ENCODE measurements at regions not wholly inside any gene's neighbourhood (a gene's known extent, or its start where the extent isn't known, plus 50 kb on each side); places are given as distances from the start of the nearest gene placed in this dataset.
"Not testable (repeated sequence)": the region's sequence is repeated elsewhere in the genome, so short reads cannot be mapped to it uniquely, and the experiment has no call there.

- CTCF ChIA-PET = no interaction called here
- DNase-seq (no peak), ATAC-seq (no peak)
- Mint-ChIP-seq H3K27ac (no peak overlapping the region), H3K4me3 (no peak overlapping the region), H3K4me1 (no peaks in the 10 kb centered on the region), H3K9me3 (ENCODE audit: low read depth) (peaks cover 6% of the 10 kb centered on the region), H3K27me3 (no peaks in the 10 kb centered on the region), H3K36me3 (no peaks in the 10 kb centered on the region)
Measured at GRCh38 chr4:30056016-30056766, 664.0 kb upstream of the PCDH7 start.

DNA sequence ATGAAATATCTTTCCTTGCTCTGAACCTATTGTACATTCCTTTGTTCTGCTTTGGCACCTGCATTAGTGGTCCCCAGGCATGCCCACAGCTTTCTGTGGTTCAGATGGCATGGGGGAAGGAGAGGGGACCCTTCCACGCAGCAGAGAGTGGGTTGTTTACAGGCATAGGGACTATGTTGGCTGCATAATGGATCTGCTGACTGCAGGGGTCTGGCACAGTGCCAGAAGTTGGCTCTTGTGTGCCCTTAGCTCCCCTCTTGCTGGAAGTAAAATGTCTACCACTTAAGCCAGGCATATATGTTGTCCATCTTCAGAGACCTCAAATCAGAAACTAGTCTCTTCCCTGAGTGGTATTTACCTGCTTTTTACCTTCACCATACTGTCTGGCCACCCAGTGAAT, 651.9 kb upstream of the PCDH7 start:
- Mint-ChIP-seq H3K27ac (no peak overlapping the region), H3K9me3 (ENCODE audit: low read depth) (peaks cover 9% of the 10 kb centered on the region), H3K27me3 (no peaks in the 10 kb centered on the region), H3K4me1 (no peaks in the 10 kb centered on the region), H3K36me3 (no peaks in the 10 kb centered on the region), H3K4me3 (no peak overlapping the region)
- DNase-seq (no peak), ATAC-seq (no peak)
- CTCF ChIA-PET = no interaction called here

- CTCF ChIA-PET = no interaction called here
- Mint-ChIP-seq H3K27ac (no peak overlapping the region), H3K4me3 (no peak overlapping the region), H3K27me3 (no peaks in the 10 kb centered on the region), H3K9me3 (ENCODE audit: low read depth) (peaks cover 9% of the 10 kb centered on the region), H3K4me1 (no peaks in the 10 kb centered on the region), H3K36me3 (no peaks in the 10 kb centered on the region)
- no peak for DNase-seq
- ATAC-seq = no peak
Measured at GRCh38 chr4:30073011-30073710, 647.0 kb upstream of the PCDH7 start.

DNA sequence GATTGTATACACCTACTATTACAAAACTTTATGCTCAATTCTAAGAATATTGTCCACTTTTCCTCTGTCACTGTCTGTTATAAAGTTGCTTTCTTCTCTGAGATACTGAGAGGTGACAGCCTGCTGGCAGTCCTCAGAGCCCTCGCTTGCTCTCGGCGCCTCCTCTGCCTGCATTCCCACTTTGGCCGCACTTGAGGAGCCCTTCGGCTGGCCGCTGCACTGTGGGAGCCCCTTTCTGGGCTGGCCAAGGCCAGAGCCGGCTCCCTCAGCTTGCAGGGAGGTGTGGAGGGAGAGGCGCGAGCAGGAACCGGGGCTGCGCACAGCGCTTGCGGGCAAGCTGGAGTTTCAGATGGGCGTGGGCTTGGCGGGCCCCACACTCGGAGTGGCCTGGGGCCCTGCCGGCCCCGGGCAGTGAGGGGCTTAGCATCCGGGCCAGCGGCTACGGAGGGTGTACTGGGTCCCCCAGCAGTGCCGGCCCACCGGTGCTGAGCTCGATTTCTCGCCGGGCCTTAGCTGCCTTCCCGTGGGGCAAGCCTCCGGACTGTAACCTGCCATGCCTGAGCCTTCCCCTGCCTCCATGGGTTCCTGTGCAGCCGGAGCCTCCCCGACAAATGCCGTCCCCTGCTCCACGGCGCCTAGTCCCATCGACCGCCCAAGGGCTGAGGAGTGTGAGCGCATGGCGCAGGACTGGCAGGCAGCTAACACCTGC, 627.6 kb upstream of the PCDH7 start:
- CTCF ChIA-PET = not testable (repeated sequence)

DNA sequence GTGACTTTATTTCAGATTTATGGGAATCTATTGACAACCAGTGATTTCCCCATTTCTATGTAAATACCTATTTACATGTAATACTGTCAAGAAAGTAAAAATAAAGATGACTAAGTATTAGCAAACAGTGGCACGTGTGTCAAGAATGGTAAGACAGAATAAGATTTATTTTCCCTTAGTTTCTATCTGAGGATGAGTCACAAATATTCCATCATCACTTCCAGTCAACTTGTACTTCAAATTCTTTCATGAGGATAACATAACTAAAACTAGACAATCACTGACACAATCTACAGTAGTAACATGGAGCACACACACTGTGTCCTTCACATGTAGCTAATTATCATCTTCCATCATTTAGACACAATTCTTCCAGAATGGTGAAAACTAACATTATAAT, 625.3 kb upstream of the PCDH7 start:
- Mint-ChIP-seq H3K27me3 (no peaks in the 10 kb centered on the region), H3K27ac (no peak overlapping the region), H3K36me3 (peaks cover 1% of the 10 kb centered on the region), H3K4me1 (no peaks in the 10 kb centered on the region), H3K4me3 (no peak overlapping the region), H3K9me3 (ENCODE audit: low read depth) (peaks cover 19% of the 10 kb centered on the region)
- CTCF ChIA-PET = no interaction called here
- ATAC-seq (no peak), DNase-seq (no peak)

More for the DNA sequence above, 627.6 kb upstream of the PCDH7 start:
- H3K36me3 Mint-ChIP-seq, ATAC-seq, H3K27me3 Mint-ChIP-seq, H3K27ac Mint-ChIP-seq, H3K4me3 Mint-ChIP-seq, DNase-seq, H3K4me1 Mint-ChIP-seq: not testable (repeated sequence)
- H3K9me3 Mint-ChIP-seq (ENCODE audit: low read depth) = peaks cover 18% of the 10 kb centered on the region

GRCh38 chr4:30103455-30103854, 616.7 kb upstream of the PCDH7 start:
- Mint-ChIP-seq H3K27me3 (no peaks in the 10 kb centered on the region), H3K4me3 (no peak overlapping the region), H3K36me3 (no peaks in the 10 kb centered on the region), H3K9me3 (ENCODE audit: low read depth) (peaks cover 9% of the 10 kb centered on the region), H3K27ac (no peak overlapping the region), H3K4me1 (no peaks in the 10 kb centered on the region)
- ATAC-seq = no peak
- DNase-seq = no peak
- CTCF ChIA-PET = no interaction called here

DNA sequence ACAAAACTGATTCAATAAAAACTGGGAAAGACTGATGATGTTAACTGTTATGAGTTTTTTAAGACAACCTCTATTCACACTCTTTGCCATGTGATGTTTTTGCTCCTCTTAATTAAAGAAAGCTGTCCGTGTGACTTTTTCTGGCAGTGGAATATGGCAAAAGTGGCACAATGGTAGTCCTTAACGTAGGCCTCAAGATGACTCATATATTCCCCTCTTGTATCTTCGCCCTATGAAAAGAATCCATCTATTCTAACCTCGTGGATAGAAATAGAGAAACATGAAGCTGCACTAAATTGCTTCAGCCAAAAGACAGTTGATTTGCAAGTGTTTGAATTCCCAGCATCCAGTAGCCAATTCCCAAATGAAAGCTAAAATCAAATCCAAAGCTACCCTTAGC, 603.8 kb upstream of the PCDH7 start:
- H3K27ac Mint-ChIP-seq = no peak overlapping the region
- ATAC-seq (no peak), DNase-seq (no peak)
- CTCF ChIA-PET = no interaction called here
- H3K4me1 Mint-ChIP-seq = no peaks in the 10 kb centered on the region
- H3K4me3 Mint-ChIP-seq = no peak overlapping the region
- H3K27me3 Mint-ChIP-seq = no peaks in the 10 kb centered on the region
- H3K36me3 Mint-ChIP-seq = no peaks in the 10 kb centered on the region
- peaks cover 10% of the 10 kb centered on the region for H3K9me3 Mint-ChIP-seq (ENCODE audit: low read depth)

GRCh38 chr4:30117433-30117832, 602.7 kb upstream of the PCDH7 start:
- CTCF ChIA-PET = no interaction called here
- Mint-ChIP-seq H3K9me3 (ENCODE audit: low read depth) (peaks cover 6% of the 10 kb centered on the region), H3K27me3 (no peaks in the 10 kb centered on the region), H3K27ac (no peak overlapping the region), H3K36me3 (no peaks in the 10 kb centered on the region), H3K4me1 (no peaks in the 10 kb centered on the region), H3K4me3 (no peak overlapping the region)
- ATAC-seq (no peak), DNase-seq (no peak)

- no peaks in the 10 kb centered on the region for H3K27me3 Mint-ChIP-seq
- no peak overlapping the region for H3K4me3 Mint-ChIP-seq
- CTCF ChIA-PET = no interaction called here
- H3K9me3 Mint-ChIP-seq (ENCODE audit: low read depth) = peaks cover 2% of the 10 kb centered on the region
- no peaks in the 10 kb centered on the region for H3K36me3 Mint-ChIP-seq
- no peak overlapping the region for H3K27ac Mint-ChIP-seq
- DNase-seq (no peak), ATAC-seq (no peak)
- no peaks in the 10 kb centered on the region for H3K4me1 Mint-ChIP-seq
Measured at GRCh38 chr4:30122711-30123110, 597.5 kb upstream of the PCDH7 start.

DNA sequence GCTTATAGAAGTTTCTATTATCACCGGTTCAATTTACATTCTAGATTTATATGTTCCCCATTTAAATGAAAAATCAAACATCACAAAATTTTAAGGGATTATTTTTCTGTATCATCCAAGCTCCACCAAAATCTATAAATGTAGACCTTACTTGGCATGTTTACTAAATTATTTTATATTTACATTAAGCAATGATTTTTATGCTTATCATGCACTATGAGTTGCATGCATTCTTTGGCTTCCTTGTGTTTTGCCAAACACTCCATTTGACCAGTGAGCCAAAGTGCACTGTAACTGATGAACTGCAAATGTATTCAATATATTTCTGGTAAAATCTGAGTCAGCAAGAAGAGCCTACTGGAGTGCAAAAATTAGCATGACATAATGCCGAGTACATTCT, 595.5 kb upstream of the PCDH7 start:
- ATAC-seq; H3K9me3 Mint-ChIP-seq (ENCODE audit: low read depth); H3K4me3 Mint-ChIP-seq; H3K4me1 Mint-ChIP-seq; H3K36me3 Mint-ChIP-seq; H3K27me3 Mint-ChIP-seq; DNase-seq; CTCF ChIA-PET; H3K27ac Mint-ChIP-seq: not testable (repeated sequence)

DNA sequence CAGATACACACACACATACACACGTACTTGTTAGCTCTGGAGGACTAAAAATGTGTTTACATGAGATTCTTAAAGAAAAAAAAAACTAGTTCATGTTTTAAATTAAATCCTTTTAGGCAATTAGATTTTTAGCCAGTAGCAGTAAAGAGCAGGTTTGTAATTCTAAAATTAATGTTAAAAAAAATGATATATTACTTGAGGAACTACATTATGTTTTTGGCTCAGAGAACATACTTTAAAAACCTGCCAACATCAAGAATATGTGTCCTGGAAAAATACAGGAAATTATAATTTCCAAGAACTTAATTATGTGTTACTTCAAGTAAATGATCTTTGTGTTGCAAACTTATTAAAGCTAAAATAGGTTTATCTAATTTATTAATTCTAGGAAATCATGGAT, 594.3 kb upstream of the PCDH7 start:
- Mint-ChIP-seq H3K27me3 (no peaks in the 10 kb centered on the region), H3K4me1 (no peaks in the 10 kb centered on the region), H3K9me3 (ENCODE audit: low read depth) (peaks cover 2% of the 10 kb centered on the region), H3K27ac (no peak overlapping the region), H3K4me3 (no peak overlapping the region), H3K36me3 (no peaks in the 10 kb centered on the region)
- CTCF ChIA-PET = no interaction called here
- no peak for DNase-seq
- ATAC-seq = no peak

DNA sequence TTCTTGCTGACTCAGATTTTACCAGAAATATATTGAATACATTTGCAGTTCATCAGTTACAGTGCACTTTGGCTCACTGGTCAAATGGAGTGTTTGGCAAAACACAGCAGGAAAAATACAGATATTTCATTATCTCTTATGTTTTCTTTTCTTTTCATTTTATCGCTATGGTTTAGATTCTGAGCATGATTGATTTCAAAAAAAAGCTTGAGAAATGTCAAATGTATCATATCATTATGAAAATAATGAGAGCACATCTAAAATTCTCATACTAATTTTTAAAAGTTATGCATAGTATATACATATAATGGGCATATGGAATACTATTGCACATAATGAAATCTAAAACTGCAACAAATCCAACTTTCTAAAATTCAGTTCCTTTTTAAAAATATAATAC, 593.8 kb upstream of the PCDH7 start:
- Mint-ChIP-seq H3K36me3 (no peaks in the 10 kb centered on the region), H3K27me3 (no peaks in the 10 kb centered on the region), H3K27ac (no peak overlapping the region), H3K4me1 (no peaks in the 10 kb centered on the region), H3K4me3 (no peak overlapping the region), H3K9me3 (ENCODE audit: low read depth) (peaks cover 2% of the 10 kb centered on the region)
- ATAC-seq (no peak), DNase-seq (no peak)
- CTCF ChIA-PET = no interaction called here

DNA sequence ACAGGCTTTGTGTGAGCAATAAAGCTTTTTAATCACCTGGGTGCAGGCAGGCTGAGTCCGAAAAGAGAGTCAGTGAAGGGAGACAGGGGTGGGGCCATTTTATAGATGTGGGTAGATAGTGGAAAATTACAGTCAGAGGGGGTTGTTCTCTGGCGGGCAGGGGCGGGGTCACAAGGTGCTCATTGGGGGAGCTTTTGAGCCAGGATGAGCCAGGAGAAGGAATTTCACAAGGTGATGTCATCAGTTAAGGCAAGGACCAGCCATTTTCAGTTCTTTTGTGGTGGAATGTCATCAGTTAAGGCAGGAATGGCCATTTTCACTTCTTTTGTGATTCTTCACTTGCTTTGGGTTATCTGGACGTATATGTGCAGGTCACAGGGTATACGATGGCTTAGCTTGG, 571.3 kb upstream of the PCDH7 start:
- ATAC-seq, H3K4me1 Mint-ChIP-seq, H3K36me3 Mint-ChIP-seq, H3K27me3 Mint-ChIP-seq, CTCF ChIA-PET, H3K4me3 Mint-ChIP-seq, DNase-seq, H3K27ac Mint-ChIP-seq: not testable (repeated sequence)
- H3K9me3 Mint-ChIP-seq (ENCODE audit: low read depth) = peaks cover 14% of the 10 kb centered on the region

- H3K9me3 Mint-ChIP-seq (ENCODE audit: low read depth); H3K36me3 Mint-ChIP-seq; H3K27ac Mint-ChIP-seq; H3K4me1 Mint-ChIP-seq; H3K27me3 Mint-ChIP-seq; H3K4me3 Mint-ChIP-seq; DNase-seq; ATAC-seq; CTCF ChIA-PET: not testable (repeated sequence)
Measured at GRCh38 chr4:30149539-30149938, 570.6 kb upstream of the PCDH7 start.
